Fibroblast of lung (primary cell): ENCODE measurements at regions not wholly inside any gene's neighbourhood (a gene's known extent, or its start where the extent isn't known, plus 50 kb on each side); places are given as distances from the start of the nearest gene placed in this dataset.

Experiments
- DNase-seq, 2 donors: peaks; one replicate each; pipeline versions ENCODE4 v3.0.0 to v3.0.0-alpha.2; 2010; ENCODE audit warnings: low read depth in 2 of 2
- H2AFZ ChIP-seq: 2 replicates; pipeline ENCODE4 v1.5.1; 2012; ENCODE audit warnings: low read length, control low read depth, inconsistent platforms
- H3K27ac ChIP-seq: 2 replicates; pipeline ENCODE4 v1.5.1; 2011; ENCODE audit warnings: low read length, control low read depth; ENCODE audit not compliant: insufficient read depth
- H3K27me3 ChIP-seq: 2 replicates; pipeline ENCODE4 v1.5.1; 2011; ENCODE audit warnings: mild to moderate bottlenecking, low read length; ENCODE audit not compliant: control insufficient read depth, insufficient read depth
- H3K36me3 ChIP-seq: 2 replicates; pipeline ENCODE4 v1.5.1; 2011; ENCODE audit warnings: low read length; ENCODE audit not compliant: control insufficient read depth, insufficient read depth
- H3K4me1 ChIP-seq: 2 replicates; pipeline ENCODE4 v1.5.1; 2011; ENCODE audit warnings: low read length; ENCODE audit not compliant: control insufficient read depth, insufficient read depth; ENCODE audit errors: extremely low read depth
- H3K4me2 ChIP-seq: 2 replicates; pipeline ENCODE4 v1.5.1; 2011; ENCODE audit warnings: low read length, control low read depth; ENCODE audit not compliant: insufficient read depth; ENCODE audit errors: extremely low read depth
- H3K4me3 ChIP-seq, 4 experiments: fragments of 200-600 bp in 1 of 4; sonication (generic) in 1 of 4; replicated peaks in 1 of 4; 2 replicates each; pipeline ENCODE4 v1.5.1; 2011 to 2016; ENCODE audit warnings: low read length in 4 of 4, low read depth in 3 of 4, mild to moderate bottlenecking in 3 of 4, control low read depth in 2 of 4, inconsistent platforms in 1 of 4, mixed read lengths in 1 of 4; ENCODE audit not compliant: insufficient read depth in 1 of 4; ENCODE audit errors: control extremely low read depth in 1 of 4
- H3K79me2 ChIP-seq: 2 replicates; pipeline ENCODE4 v1.5.1; 2012; ENCODE audit warnings: mild to moderate bottlenecking, low read length, inconsistent platforms; ENCODE audit not compliant: control insufficient read depth, insufficient read depth
- H3K9ac ChIP-seq: 2 replicates; pipeline ENCODE4 v1.5.1; 2011; ENCODE audit warnings: mild to moderate bottlenecking, low read length, control low read depth; ENCODE audit not compliant: insufficient read depth
- H3K9me3 ChIP-seq: 2 replicates; pipeline ENCODE4 v1.5.1; 2012; ENCODE audit warnings: low read depth, low read length; ENCODE audit not compliant: control insufficient read depth, insufficient read depth
- H4K20me1 ChIP-seq: 2 replicates; pipeline ENCODE4 v1.5.1; 2011; ENCODE audit warnings: low read length; ENCODE audit not compliant: control insufficient read depth, insufficient read depth; ENCODE audit errors: extremely low read depth
- CTCF ChIP-seq, 2 donors: IDR thresholded peaks in 1 of 2; conservative IDR thresholded peaks in 1 of 2; 1 replicate in 1 of 2; 2 replicates in 1 of 2; pipeline ENCODE4 v1.5.1; 2011 to 2012; ENCODE audit warnings: low read length in 2 of 2, control low read depth in 1 of 2, inconsistent platforms in 1 of 2, low read depth in 1 of 2, mild to moderate bottlenecking in 1 of 2
- EZH2 ChIP-seq: IDR thresholded peaks from 2 replicates; pipeline ENCODE4 v1.5.1; 2012; ENCODE audit warnings: low read length, control low read depth, mild to moderate bottlenecking; ENCODE audit errors: missing control alignments

GRCh38 chr22:48950151-48950915, 877.3 kb downstream of the BRD1 start:
- Histone ChIP-seq H2AFZ (no peak overlapping the region), H3K27me3 (no peaks in the 10 kb centered on the region), H4K20me1 (no peaks in the 10 kb centered on the region), H3K4me2 (no peak overlapping the region), H3K9ac (no peak overlapping the region), H3K4me1 (no peaks in the 10 kb centered on the region), H3K27ac (no peak overlapping the region), H3K4me3 (no peak overlapping the region), H3K79me2 (no peaks in the 10 kb centered on the region), H3K36me3 (no peaks in the 10 kb centered on the region), H3K9me3 (no peaks in the 10 kb centered on the region)
- no peak for TF ChIP-seq CTCF (conservative IDR thresholded peaks at IDR 0.05 in 1 of 2, IDR thresholded peaks at IDR 0.05 in 1 of 2; ENCODE audit: low read depth in 1 of 2, low read length in 2 of 2)
- TF ChIP-seq EZH2, result no peak
- no peak for DNase-seq

GRCh38 chr22:48949375-48950149, 878.1 kb downstream of the BRD1 start:
- Histone ChIP-seq H3K27me3 (no peaks in the 10 kb centered on the region), H2AFZ (no peak overlapping the region), H3K79me2 (no peaks in the 10 kb centered on the region), H3K4me3 (no peak overlapping the region), H4K20me1 (no peaks in the 10 kb centered on the region), H3K4me2 (no peak overlapping the region), H3K27ac (no peak overlapping the region), H3K36me3 (no peaks in the 10 kb centered on the region), H3K9me3 (no peaks in the 10 kb centered on the region), H3K9ac (no peak overlapping the region), H3K4me1 (no peaks in the 10 kb centered on the region)
- no peak for TF ChIP-seq CTCF (conservative IDR thresholded peaks at IDR 0.05 in 1 of 2, IDR thresholded peaks at IDR 0.05 in 1 of 2; ENCODE audit: low read depth in 1 of 2, low read length in 2 of 2)
- no peak for TF ChIP-seq EZH2
- no peak for DNase-seq

GRCh38 chr22:48948575-48949170, 879.0 kb downstream of the BRD1 start:
- H3K79me2 ChIP-seq, result no peaks in the 10 kb centered on the region
- H3K4me2 ChIP-seq, result no peak overlapping the region
- H3K27me3 ChIP-seq, result no peaks in the 10 kb centered on the region
- no peak overlapping the region for H3K9ac ChIP-seq
- no peaks in the 10 kb centered on the region for H3K36me3 ChIP-seq
- no peak overlapping the region for H3K27ac ChIP-seq
- no peak for TF ChIP-seq CTCF (conservative IDR thresholded peaks at IDR 0.05 in 1 of 2, IDR thresholded peaks at IDR 0.05 in 1 of 2; ENCODE audit: low read depth in 1 of 2, low read length in 2 of 2)
- TF ChIP-seq EZH2, result no peak
- H3K4me1 ChIP-seq, result no peaks in the 10 kb centered on the region
- no peaks in the 10 kb centered on the region for H4K20me1 ChIP-seq
- no peak overlapping the region for H2AFZ ChIP-seq
- no peaks in the 10 kb centered on the region for H3K9me3 ChIP-seq
- DNase-seq, result no peak
- no peak overlapping the region for H3K4me3 ChIP-seq
